T1000 (cell line): ENCODE measurements at regions not wholly inside any gene's neighbourhood (a gene's known extent, or its start where the extent isn't known, plus 50 kb on each side); places are given as distances from the start of the nearest gene placed in this dataset.

Source experiments
- DNase-seq: peaks from one replicate; lab custom pipeline; 2025; ENCODE audit warnings: mixed read lengths; lab: John Stamatoyannopoulos, UW

DNA sequence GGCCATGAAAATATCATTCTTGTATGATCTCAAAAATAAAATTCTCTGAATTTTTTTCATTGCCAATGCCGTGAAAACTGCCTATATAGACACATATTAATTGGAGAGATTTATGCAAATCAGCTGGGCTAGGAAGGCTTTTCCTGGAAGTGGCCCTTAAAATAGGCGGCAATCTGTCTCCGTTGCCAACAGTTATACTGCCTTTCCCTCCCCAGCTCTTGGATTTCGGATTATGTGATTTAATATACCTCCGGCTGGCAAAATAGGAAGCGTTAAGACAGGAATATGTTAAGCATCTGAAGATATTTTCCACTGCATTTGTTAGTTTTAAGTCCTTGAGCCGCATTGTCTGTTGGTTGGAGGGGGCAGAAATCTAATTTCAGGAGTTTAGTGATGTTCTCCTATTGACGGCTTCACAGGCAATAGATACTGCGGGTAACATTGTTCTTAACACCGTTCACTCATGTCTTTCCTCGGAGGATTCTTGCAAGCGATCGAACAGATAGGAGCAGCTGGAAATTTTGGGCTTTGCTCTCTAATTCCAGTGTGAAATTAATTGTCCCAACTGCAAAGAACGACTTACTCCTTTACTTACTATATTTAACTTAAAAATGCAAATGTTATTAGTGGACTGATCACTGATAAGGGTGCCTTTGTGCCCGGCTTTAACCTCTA is 113.3 kb downstream of the LINC00237 start:
- no peak for DNase-seq

DNA sequence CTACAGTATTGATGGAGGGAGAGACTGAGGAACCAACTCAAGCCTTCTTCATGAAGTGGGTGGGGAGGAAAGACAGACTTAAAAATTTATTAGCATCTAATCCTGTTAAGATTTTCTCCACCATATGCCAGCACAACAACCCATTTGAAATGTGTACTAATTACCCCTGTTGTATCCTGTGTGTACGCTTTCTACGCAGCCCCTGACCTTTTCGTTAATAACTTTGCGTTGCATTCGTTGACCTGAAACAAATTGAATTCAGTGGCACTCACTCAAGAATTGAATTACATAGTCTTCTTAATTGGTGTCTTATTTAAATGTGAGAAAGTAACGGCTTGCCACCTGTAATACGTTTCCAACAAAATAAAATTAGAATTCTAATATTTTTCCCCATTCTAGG is 113.9 kb downstream of the LINC00237 start:
- no peak for DNase-seq

DNA sequence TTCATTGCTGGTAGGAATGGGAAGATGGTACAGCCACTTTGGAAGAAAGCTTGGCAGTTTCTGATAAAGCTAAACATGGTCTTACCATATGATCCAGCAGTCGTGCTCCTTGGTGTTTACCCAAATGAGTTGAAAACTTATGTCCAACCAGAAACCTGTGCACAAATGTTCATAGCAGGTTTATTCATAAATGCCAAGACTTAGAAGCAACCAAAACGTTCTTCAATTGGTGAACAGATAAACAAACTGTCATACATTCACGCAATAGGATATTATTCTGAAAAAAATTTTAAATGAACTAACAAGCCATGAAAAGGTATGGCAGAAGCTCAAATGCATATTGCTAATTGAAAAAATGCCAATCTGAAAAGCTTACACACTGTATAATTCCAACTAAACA is 117.1 kb downstream of the LINC00237 start:
- no peak for DNase-seq

DNA sequence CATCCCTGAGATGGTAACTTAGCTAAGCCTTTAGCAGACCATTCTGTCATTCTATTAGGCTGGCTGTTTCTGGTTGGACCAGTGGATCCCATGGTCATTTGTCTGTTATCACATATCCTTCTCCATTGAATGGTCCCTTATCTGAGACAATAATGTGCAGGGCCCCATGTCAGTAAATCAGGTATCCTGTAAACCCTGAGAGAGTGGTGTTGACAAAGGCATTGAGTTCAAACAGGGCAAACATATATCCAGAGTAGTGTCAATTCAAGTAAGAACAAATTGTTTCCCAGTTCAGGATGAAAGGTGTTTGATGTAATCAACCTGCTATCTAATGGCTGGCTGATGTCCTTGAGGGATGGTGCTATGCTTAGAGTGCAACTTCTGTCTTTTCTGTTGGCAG is 126.2 kb downstream of the LINC00237 start:
- no peak for DNase-seq

DNA sequence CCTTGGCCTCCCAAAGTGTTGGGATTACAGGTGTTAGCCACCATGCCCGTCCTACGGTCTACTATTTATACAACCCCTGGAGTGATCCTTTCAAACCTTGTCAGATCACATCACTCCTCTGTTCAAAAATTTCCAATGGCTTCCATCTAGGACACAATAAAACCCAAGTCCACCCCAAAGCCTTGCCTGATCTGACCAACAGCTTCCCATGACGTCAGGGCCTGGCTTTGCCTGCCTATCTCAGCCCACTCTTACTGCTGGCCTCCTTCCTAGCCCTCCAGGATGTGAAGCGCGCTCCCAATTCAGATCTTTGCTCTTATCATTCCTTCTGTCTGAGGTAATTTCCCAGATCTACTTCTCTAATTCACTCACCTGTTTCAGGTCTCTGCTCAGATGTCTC is 128.4 kb downstream of the LINC00237 start:
- DNase-seq: no peak

DNA sequence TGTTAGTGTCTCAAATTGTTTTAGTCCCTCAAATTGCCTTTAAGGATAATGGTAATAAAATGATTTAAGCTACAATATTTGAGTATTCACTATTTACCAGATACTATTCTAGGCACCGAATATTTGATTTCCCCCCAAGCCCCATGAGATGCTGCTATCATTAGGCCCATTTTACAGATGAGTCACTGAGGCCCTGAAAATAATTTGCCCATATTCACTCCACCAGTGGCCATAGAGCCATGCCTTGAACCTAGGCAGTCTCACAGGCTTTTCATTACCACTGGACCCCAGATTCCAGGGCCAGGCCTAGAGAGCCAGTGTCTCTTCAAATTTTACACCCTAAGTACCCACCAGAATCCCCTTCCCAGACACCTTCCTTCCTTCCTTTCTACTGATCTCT is 133.7 kb downstream of the LINC00237 start:
- DNase-seq: no peak

DNA sequence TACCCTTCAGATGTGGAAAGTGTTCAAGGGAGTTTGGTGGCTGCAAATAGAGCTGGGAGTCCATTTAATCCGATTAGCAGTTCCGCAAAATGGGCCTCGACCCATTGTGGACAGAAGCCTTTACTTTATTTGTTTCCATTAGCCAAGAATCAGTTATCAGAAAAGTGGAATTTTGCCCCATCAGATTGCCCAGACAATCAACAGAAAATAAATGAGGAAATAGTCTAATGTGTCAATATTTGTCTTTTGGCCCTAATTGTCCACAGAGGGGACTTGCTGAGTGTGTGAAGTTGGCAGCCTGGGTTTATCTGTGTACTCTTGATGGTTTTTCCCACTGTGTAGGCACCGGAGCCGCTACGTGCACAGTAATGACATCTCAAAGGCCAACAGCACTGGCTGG is 134.3 kb downstream of the LINC00237 start:
- no peak for DNase-seq

DNA sequence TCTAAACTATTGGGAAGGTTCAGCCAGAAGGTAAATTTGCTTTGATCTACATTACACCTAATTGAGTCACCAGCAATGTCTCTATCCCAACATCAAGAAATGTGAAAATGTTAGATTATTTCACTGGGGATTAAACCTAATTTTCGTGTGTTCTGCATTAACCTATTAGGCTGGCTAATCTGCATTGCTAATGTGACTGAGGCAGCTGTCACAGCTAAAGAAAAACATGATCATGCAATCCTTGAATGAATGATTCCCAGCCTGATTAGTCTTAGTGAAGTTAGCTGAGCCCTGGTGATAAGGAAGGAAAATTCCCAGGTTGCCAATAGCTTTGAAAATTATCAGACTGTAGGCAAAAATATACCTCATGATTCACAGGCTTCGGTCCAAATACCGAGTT is 135.3 kb downstream of the LINC00237 start:
- no peak for DNase-seq

DNA sequence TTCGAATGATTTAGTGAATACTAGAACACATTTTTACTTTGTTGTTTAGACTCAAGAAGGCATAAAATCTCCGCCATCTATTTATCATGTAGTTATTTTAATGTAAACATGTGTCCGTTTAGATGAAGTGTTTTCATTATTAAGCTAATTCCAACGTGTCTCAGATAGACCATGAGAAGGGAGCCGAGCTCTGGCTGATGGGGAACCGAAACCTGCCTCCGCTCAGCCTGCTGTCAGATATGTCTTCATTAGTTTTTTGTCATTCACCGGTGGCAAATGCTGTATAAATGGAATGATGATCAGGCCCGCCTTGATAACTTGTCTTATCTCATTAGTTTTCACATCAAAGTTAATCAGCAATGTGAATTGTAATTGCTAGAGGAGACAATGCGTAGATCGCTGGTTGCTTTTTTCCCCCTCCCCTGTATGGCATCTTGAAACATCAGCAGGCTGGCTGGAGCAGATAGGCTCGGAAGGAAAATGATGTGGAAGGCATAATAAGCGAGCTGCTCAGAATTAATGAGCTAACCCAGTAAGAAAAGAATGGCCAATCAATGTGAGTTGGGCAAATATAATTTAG is 136.4 kb downstream of the LINC00237 start:
- no peak for DNase-seq

DNA sequence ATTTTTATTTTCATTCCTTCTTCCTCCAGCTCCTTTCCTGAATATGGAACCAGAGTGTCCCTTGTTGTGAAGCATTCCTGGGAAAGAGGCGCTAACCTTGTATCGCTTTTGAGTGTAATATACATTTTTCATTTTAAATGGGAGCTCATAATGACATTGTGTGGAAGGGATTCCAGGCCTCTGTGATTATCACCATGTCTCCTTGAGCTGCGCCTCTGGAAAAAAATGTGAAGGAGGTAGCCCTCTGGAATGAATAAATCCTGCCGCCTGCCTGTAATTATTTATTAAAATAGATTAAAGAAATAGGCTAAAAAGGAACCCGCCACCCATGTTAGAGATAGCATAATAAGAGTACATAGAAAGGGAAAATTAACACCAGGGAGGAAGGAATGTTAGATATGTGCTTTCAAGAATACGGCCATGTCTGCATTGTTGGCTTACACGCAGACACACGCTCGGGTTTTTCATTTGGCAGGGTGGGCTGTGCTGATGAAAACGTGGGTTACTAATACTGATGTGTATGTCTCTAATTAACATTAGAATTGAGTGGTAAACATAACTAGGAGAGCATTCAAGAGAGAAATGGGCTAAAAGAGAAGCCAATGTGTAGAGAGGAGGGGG is 138.5 kb downstream of the LINC00237 start:
- no peak for DNase-seq

DNA sequence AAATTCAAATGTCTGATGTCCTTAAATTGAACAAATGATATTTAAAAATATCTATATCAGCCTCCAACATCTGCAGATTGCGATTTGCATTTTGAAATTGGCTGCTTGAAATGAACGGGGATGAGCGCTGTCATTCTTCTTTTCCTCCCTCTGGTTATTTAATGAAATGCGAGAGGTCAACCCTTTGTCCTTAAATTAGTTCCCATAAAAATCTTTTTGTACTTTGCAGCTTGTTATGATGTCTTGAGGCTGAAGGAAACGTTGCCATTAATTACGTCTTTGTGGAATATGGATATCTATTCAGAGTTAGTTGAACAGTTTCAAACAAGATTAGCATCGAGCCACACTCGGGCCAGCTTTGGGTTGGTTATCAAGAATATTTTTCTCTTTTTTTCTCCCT is 140.0 kb downstream of the LINC00237 start:
- no peak for DNase-seq

DNA sequence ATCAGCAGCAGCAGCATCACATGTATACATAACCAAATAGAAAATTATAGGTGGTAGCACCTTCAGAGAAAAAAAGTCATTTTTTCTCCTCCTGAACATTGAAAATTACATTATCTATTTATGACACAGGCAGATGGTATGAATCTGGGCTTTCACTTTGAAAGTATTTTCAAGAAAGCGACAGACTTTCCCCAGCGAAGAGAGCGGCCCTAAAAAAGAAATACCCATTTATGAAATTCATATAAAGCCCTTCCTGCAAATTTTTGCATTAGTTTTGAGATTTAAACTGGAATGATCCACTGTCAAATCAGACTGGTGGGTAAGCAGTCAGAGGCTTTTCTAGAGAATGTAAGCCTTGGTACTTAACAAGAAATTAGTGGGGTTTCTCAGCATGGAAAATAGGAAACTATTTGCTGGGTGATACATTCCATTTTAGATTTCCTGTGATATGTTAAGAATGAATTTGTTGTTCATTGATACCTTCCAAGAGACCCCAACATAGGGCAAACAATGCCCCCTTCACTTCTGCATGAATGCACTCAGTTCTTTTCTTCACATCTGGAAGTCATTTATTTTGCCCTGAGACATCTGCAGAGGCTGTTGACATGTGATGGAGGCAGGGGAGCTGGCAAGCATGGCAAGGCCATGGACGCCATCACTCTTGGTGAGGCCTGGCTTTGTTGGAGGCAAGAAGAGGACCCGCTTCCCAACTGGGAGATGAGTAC is 147.0 kb downstream of the LINC00237 start:
- no peak for DNase-seq

DNA sequence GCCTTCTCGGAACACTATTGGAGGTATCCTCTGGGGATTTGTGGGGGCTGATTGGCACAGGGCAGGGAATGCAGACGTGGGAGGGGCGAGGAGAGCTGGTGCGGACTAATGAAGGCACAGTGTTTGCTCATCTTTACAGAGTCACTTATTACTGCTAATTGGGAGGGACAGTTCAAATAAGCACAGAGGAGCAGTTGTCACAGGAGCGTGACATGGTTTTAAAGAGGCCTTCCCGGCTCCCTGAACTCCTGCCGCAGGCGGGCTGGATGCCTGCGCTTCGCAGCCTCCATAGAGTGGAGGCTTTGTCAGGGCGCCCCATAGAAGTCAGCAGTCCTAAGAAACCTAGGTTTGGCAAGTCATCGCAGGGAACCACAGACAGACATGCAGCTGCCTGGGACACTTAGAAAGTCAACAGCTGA is 149.6 kb downstream of the LINC00237 start:
- no peak for DNase-seq

DNA sequence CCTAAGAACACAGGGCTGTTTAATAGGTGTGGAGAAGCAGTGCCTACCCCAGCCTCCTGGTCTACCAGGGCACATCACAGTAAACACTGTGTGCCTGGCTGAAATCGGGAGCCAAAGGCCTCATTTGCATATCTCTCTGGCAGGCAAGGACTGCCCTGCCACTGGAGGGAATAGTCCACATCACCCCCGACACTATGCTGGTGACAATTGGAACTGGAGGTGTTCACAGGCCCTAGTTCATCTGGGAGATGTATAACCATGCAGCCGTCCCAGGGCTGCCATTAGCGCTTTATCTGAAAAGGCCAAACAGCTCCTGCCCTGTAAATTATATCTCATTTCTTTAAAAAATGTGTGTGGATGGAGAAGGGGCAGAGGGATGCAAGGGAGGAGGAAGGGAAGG is 150.3 kb downstream of the LINC00237 start:
- DNase-seq: no peak

DNA sequence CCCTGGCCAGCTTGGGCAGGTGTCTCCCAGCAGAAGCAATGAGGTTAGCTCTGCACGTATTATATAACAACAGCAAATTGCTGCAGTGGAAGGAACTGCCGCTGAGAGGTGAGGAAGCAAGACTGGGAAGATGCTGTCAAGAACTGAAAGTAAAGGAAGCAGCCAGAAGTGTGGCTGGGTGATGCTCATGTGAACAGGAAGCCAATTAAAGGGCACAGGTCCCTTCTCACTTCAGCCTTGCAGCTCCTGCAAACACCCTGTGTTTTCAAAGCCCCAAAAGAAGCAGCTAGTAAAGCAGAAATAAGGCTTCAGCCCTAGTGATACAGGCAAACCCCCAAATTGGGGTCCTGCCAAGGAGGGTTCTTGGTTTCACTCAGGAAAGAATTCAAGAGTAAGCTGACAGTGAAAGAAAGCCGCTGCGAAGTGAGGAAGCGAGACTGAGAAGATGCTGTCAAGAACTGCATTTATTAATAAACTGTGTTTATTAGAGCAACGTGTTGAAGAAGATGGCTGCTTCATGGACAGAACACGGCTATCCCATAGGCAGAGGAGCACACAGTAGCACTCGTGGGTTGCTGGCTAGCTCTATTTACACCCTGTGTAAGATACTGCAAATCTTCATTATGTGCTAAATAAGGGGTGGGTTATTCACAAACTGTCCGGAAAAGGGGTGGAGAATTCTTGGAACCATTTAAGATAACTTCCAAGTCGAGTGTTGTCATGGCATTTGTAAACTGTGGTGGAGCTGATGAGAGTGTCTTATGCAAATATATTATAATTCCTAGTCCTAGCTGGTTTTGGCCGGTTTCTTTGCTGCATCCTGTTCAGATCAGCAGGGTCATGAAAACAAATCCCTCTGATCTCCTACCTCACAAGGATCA is 152.2 kb downstream of the LINC00237 start:
- DNase-seq: no peak

DNA sequence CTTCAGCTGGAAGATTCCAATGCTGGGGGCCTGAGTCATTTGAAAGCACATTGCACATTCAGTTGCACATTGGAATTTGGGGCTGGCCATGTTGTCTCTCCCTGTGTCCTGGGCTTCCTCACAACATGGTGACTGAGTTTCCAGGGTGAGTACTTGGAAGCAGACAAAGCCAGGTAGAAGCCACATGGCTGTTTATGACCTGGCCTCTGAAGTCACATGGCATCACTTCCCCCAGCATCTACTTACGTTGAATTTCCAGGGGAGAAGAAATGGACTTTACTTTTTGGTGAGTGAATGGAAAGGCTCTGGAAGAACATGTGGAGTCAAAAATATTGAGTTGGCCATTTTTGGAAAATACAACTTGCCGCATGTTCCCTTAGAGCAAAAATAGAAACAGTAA is 155.5 kb downstream of the LINC00237 start:
- DNase-seq: no peak

DNA sequence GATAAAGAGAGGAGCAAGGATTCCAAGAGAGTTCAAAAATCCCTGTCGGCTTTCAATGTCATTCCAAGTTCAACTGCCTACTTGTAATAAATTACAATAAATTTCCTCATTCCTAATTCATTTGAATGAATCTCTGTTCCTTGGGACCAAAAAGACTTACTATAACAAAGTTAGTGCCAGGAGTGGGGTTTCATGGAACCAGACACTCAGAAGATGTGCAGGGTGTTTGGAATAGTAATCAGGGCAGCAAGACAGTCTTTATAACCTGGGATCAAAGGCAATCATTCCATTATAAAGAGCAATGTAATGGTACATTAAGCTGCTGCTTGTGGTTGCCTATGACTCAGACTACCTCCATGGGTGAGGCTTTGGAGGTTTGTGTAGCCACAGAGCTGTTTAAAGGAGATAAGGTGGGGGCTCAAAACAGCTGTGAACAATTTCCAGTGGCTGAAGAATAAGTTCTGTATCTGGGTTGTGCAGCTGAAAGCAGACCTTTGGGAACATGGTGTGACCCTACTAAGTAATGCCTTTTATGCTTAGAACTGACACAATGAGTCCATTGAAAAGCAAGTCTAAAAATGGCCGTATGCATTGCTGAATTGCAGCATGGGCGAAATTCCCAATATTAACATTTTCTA is 159.9 kb downstream of the LINC00237 start:
- DNase-seq: no peak

DNA sequence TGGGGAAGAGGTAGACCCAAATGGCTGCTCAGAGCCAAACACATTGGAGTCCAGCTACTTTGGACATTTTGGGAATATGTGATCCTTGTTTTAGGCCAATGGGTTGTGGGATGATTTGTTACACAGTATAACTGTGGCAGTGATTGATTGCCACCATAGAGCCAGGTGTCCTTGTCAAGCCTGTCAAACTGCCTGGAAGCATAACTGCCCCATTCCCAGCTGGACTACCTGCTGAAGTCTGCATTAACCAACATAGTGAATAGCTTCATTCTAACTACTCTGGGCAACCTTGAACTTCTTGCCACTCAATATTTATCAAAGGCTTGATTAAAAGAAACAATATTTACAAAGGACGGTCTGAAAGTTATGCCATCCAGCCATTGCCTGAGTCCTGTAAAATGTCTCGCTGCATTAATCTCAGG is 164.7 kb downstream of the LINC00237 start:
- DNase-seq: no peak

DNA sequence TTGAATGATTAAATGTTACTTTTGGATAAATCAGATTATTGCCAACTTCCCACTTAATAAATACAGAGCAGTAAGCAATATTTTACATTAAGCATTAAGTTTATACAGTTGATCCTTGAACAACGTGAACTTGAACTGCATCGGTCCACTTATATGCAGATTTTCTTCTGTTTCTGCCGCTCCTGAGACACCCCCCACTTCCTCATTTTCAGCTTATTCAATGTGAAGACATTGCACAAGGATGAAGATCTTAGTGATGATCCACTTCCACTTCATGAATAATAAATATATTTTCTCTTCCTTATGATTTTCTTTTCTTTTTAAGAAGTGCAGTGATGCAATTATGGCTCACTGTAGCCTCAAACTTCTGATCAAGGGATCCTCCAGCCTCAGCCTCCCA is 167.2 kb downstream of the LINC00237 start:
- DNase-seq: no peak

DNA sequence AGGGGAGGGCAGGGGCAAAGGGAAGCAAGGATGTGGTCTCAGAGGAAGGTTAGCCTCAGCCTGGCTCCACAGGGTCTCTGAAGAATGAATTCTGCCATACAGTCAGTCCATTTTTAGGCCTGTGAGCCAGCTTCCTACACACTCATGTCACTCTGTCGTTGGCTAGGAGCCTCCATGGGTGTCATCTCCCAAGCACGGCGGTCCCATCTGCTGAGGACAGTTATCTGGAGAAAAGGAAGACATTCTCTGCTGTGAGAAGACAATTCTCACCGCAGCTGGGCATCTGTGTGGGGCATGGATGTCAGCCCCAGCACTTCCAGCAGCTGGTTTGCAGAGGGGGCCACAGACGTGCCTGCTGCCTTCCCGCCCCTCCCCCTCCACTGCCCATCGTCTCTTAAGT is 167.6 kb downstream of the LINC00237 start:
- no peak for DNase-seq

DNA sequence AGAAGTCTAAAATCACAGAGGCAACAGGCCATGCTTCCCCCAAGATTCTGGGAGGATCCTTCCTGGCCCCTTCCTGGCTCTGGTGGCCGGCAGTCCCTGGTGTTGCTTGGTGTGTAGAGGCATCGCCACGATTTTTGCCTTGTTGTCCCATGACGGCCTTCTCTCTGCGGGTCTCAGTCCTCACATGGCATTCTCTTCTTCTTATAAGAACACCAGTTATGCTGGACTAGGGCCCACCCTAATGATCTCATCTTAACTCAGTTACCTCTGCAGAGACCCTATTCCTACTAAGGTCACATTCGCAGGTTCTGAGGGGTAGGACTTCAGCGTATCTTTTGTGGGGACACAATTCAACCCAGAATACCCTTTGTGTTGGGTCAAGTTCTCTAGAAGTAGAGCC is 168.0 kb downstream of the LINC00237 start:
- DNase-seq: no peak
